ENCODE measurements at regions not wholly inside any gene's neighbourhood (a gene's known extent, or its start where the extent isn't known, plus 50 kb on each side); places are given as distances from the start of the nearest gene placed in this dataset.

GRCh38 chr10:47167591-47167990 is 132.4 kb upstream of the GDF10 start:
- TF ChIP-seq CTCF (IDR thresholded peaks at IDR 0.05): no peak
- TF ChIP-seq POLR2A (IDR thresholded peaks at IDR 0.05): no peak

All from thyroid gland (tissue), 4 donors.